Osteocyte (in vitro differentiated cells): ENCODE measurements at regions not wholly inside any gene's neighbourhood (a gene's known extent, or its start where the extent isn't known, plus 50 kb on each side); places are given as distances from the start of the nearest gene placed in this dataset.

ENCODE experiments used
- DNase-seq: peaks from one replicate; pipeline ENCODE4 v3.0.0; 2021; ENCODE audit warnings: mixed read lengths; ENCODE audit not compliant: unreplicated experiment; ENCODE audit errors: extremely low spot score
- H3K27ac Mint-ChIP-seq: one replicate; pipeline ENCODE4 v1.8.0; 2021; ENCODE audit warnings: mild to moderate bottlenecking, mixed read lengths; ENCODE audit not compliant: unreplicated experiment
- H3K27me3 Mint-ChIP-seq: one replicate; pipeline ENCODE4 v1.8.0; 2021; ENCODE audit warnings: mixed read lengths; ENCODE audit not compliant: unreplicated experiment
- H3K36me3 Mint-ChIP-seq: one replicate; pipeline ENCODE4 v1.8.0; 2021; ENCODE audit warnings: mixed read lengths; ENCODE audit not compliant: unreplicated experiment
- H3K4me1 Mint-ChIP-seq: one replicate; pipeline ENCODE4 v1.8.0; 2021; ENCODE audit warnings: mixed read lengths; ENCODE audit not compliant: unreplicated experiment
- H3K4me3 Mint-ChIP-seq: one replicate; pipeline ENCODE4 v1.8.0; 2021; ENCODE audit warnings: mild to moderate bottlenecking, moderate library complexity, mixed read lengths; ENCODE audit not compliant: unreplicated experiment
- H3K9me3 Mint-ChIP-seq: one replicate; pipeline ENCODE4 v1.8.0; 2021; ENCODE audit warnings: mixed read lengths; ENCODE audit not compliant: unreplicated experiment
- TF ChIP-seq, protein P1 (sequence below): fragments of 200-600 bp; sonication (generic); IDR thresholded peaks from 2 replicates; pipeline ENCODE4 v1.5.0; 2021; ENCODE audit warnings: antibody characterized with exemption, mild to moderate bottlenecking, moderate library complexity

DNA sequence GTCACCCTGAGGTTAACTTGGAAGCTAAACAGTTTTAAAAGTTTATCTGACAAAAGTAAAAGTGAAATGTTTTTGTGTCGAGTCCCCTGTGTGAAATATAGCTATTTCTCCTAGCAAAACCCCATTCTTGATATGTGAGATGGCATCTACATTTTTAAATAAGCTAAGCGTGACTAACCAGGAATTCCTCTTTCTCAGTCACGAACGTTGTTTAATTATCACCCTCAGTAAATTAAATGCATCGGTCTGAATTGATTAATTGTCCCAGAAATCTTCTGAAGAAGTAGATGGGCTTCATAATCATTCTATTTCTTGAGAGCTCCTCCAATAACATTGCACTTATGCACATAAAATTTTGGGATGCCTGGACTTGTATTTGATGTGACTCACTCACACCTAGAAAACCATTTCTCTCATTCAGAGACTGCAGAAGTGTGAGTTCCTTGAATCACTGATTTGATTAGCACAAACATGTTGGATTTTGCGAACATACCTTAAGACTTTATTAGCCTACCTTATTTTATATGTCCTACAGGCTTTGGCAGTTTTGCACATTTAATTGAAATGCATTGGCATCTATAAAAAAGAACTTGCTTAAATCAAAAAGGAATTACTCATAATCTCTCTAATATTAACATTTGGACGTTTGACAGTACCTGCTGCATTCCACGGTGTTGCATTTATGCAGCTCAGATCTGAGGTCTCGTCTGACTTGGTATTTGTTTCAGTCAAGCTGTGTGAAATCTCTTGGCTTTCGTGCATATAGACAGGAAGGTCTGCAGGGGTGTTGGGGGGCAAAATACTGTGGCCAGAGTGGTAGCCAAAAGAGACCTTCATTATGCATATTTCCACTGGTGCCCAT, 475.2 kb downstream of the EPHA4 start:
- Mint-ChIP-seq H3K27me3 (no peaks in the 10 kb centered on the region), H3K27ac (no peak overlapping the region), H3K9me3 (no peaks in the 10 kb centered on the region), H3K36me3 (no peaks in the 10 kb centered on the region), H3K4me1 (no peaks in the 10 kb centered on the region), H3K4me3 (no peak overlapping the region)
- DNase-seq, result no peak
- TF ChIP-seq, protein P1, sequence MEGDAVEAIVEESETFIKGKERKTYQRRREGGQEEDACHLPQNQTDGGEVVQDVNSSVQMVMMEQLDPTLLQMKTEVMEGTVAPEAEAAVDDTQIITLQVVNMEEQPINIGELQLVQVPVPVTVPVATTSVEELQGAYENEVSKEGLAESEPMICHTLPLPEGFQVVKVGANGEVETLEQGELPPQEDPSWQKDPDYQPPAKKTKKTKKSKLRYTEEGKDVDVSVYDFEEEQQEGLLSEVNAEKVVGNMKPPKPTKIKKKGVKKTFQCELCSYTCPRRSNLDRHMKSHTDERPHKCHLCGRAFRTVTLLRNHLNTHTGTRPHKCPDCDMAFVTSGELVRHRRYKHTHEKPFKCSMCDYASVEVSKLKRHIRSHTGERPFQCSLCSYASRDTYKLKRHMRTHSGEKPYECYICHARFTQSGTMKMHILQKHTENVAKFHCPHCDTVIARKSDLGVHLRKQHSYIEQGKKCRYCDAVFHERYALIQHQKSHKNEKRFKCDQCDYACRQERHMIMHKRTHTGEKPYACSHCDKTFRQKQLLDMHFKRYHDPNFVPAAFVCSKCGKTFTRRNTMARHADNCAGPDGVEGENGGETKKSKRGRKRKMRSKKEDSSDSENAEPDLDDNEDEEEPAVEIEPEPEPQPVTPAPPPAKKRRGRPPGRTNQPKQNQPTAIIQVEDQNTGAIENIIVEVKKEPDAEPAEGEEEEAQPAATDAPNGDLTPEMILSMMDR, result no peak

DNA sequence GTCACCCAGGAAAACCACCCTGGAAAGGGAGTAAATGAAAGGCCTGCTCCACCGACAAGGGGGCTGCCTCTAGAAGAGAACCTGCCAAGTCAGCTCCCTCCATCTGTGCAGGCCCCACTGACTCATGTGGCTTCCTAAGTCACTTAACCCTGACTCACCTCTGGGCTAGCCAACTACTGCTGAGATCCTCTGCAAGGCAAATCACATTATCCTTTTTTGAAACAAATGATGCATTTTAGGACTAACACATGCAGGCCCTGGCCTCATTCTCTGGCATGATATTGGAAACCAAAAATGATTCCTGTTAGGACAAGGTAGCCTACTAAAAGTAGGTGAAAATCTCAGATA, 474.6 kb downstream of the EPHA4 start:
- Mint-ChIP-seq H3K27ac (no peak overlapping the region), H3K36me3 (no peaks in the 10 kb centered on the region), H3K4me1 (no peaks in the 10 kb centered on the region), H3K9me3 (no peaks in the 10 kb centered on the region), H3K27me3 (no peaks in the 10 kb centered on the region), H3K4me3 (no peak overlapping the region)
- DNase-seq, result no peak
- TF ChIP-seq, protein P1, result no peak

DNA sequence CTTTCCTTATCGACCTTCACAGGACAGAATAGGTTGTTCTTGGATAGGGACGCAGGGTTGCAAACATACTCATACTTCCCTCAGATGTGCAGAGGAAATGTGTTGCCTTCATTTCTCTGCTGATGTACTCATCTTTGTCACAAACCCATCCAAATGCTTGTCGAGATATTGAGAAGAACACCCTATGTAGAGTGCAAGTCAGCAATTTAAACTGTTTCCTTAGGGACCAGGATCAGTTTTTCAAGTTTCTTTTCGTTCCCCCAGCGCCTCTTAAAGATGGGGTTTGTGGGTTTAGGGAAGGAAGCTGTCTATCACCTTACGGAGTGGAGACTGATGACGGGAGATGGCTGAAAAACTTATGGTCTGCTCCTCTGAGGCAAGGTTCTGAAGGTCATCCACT, 474.2 kb downstream of the EPHA4 start:
- no peaks in the 10 kb centered on the region for H3K36me3 Mint-ChIP-seq
- H3K4me1 Mint-ChIP-seq, result no peaks in the 10 kb centered on the region
- no peaks in the 10 kb centered on the region for H3K27me3 Mint-ChIP-seq
- H3K9me3 Mint-ChIP-seq, result no peaks in the 10 kb centered on the region
- no peak overlapping the region for H3K4me3 Mint-ChIP-seq
- no peak overlapping the region for H3K27ac Mint-ChIP-seq
- TF ChIP-seq, protein P1, result no peak
- no peak for DNase-seq

DNA sequence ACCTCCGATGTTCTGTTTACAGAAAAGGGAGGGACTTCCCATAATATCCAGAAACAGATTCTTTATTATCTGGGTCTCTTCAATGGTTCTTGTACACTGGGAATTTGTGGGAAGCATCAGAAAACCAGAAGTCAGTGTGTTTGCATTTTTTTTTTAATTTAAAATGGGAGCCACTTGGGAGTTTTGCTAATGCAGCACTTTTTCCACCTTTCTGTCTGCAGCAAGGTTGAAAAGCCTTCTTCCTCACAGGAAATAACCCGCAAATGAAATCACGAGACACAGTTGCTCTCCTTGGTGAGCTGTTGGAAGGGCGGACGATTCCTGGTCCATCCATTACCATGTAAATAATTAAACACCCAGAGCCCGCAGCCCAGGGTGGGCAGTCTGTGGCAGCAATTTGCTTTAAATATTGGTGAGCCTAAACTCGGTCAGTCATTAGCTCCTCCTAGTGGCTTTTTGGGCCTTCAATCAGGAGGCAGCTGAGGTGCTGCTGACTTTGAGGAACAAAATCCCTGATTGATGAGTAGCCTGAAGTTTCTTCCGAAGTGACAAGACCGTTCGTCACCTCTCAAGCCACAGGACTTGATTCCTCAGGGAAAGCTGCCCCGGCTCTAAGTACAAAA, 471.5 kb downstream of the EPHA4 start:
- TF ChIP-seq, protein P1, result peak; percentile 49
- no peak for DNase-seq
- no peak overlapping the region for H3K4me3 Mint-ChIP-seq
- H3K27me3 Mint-ChIP-seq, result no peaks in the 10 kb centered on the region
- H3K9me3 Mint-ChIP-seq, result no peaks in the 10 kb centered on the region
- H3K4me1 Mint-ChIP-seq, result no peaks in the 10 kb centered on the region
- no peaks in the 10 kb centered on the region for H3K36me3 Mint-ChIP-seq
- H3K27ac Mint-ChIP-seq, result no peak overlapping the region

DNA sequence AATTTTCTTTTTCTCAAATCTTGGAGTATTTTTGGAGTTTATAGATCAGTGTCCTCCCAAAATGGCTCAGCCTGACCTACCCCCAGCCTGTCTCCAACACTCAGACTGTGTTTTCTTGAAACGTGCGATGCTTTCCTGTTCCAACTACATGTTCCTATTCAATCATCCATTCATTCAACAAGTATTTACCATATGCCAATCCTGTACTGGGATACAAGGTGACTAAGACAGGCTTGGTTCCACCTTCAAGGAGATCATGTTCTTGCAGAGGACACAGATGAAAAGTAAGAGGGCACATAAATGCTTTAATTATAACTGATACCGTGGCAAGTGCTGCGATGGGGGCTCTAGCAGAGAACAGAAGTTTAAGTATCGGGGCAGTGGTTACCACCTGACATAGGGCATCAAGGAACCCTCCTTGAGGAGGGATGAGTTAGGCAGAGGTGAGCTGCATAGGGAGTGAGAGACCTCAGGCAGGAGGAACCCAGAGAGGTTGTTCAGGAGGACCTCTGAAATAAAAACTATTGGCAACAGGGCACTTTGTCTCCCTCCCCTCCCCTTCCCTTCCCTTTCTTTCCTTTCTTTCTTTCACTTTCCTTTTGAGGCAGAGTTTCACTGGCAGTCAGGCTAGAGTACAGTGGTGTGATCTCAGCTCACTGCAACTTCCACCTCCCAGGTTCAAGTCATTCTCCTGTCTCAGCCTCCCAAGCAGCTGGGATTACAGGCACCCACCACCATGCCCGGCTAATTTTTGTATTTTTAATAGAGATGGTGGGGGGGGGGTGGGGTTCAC, 469.0 kb downstream of the EPHA4 start:
- DNase-seq, result no peak
- H3K9me3 Mint-ChIP-seq, result no peaks in the 10 kb centered on the region
- TF ChIP-seq, protein P1, result no peak
- H3K4me3 Mint-ChIP-seq, result no peak overlapping the region
- H3K27me3 Mint-ChIP-seq, result peaks cover under 1% of the 10 kb centered on the region
- no peak overlapping the region for H3K27ac Mint-ChIP-seq
- no peaks in the 10 kb centered on the region for H3K4me1 Mint-ChIP-seq
- H3K36me3 Mint-ChIP-seq, result no peaks in the 10 kb centered on the region
